Natural killer cell (primary cell): ENCODE measurements at regions not wholly inside any gene's neighbourhood (a gene's known extent, or its start where the extent isn't known, plus 50 kb on each side); places are given as distances from the start of the nearest gene placed in this dataset.

Experiments
- ATAC-seq, 3 donors: fragments of 150-1000 bp in 2 of 3; fragments of 200-7000 bp in 1 of 3; cut with Tn5 transposase; 1 replicate in 1 of 3; 2 replicates in 2 of 3; pipeline ENCODE4 v1.10.0; 2021; ENCODE audit warnings: mild to moderate bottlenecking in 2 of 3, moderate library complexity in 2 of 3
- DNase-seq, 2 donors: peaks; one replicate each; pipeline versions ENCODE4 v3.0.0 to v3.0.0-alpha.2; 2013 to 2021; ENCODE audit warnings: mixed read lengths in 1 of 2
- H3K27ac ChIP-seq: one replicate; pipeline ENCODE4 v1.5.1; 2013; ENCODE audit warnings: mild to moderate bottlenecking, low read length
- H3K27me3 ChIP-seq: one replicate; pipeline ENCODE4 v1.6.1; 2013; ENCODE audit warnings: low read length; ENCODE audit not compliant: control insufficient read depth, insufficient read depth
- H3K36me3 ChIP-seq: one replicate; pipeline ENCODE4 v1.6.1; 2013; ENCODE audit warnings: low read length; ENCODE audit not compliant: control insufficient read depth, insufficient read depth
- H3K4me1 ChIP-seq: one replicate; pipeline ENCODE4 v1.6.1; 2013; ENCODE audit warnings: low read length; ENCODE audit not compliant: control insufficient read depth, insufficient read depth
- H3K4me3 ChIP-seq: one replicate; pipeline ENCODE4 v1.5.1; 2013; ENCODE audit warnings: low read length
- H3K9me3 ChIP-seq: one replicate; pipeline ENCODE4 v1.6.1; 2013; ENCODE audit warnings: low read length; ENCODE audit not compliant: control insufficient read depth, insufficient read depth
- H3K27ac Mint-ChIP-seq, 2 donors: one replicate each; pipeline ENCODE4 v1.8.0; 2022; ENCODE audit warnings: mild to moderate bottlenecking in 2 of 2, mixed read lengths in 2 of 2, moderate library complexity in 1 of 2
- H3K27me3 Mint-ChIP-seq, 2 donors: one replicate each; pipeline ENCODE4 v1.8.0; 2022; ENCODE audit warnings: low read depth in 2 of 2, mixed read lengths in 2 of 2
- H3K36me3 Mint-ChIP-seq: one replicate; pipeline ENCODE4 v1.8.0; 2022; ENCODE audit warnings: mixed read lengths
- H3K4me1 Mint-ChIP-seq, 2 donors: one replicate each; pipeline ENCODE4 v1.8.0; 2022; ENCODE audit warnings: mixed read lengths in 2 of 2
- H3K4me3 Mint-ChIP-seq: one replicate; pipeline ENCODE4 v1.8.0; 2022; ENCODE audit warnings: mild to moderate bottlenecking, moderate library complexity, mixed read lengths
- H3K9me3 Mint-ChIP-seq, 2 donors: one replicate each; pipeline ENCODE4 v1.8.0; 2022; ENCODE audit warnings: mixed read lengths in 2 of 2
- CTCF ChIP-seq: fragments of 200-600 bp; IDR thresholded peaks from one replicate; pipeline ENCODE4 v1.8.0; 2022; ENCODE audit warnings: antibody characterized with exemption
- WGBS: methylation state at CpG from one replicate; pipeline ENCODE4 v1.1.7; 2013; ENCODE audit warnings: missing lambda C conversion rate; ENCODE audit not compliant: insufficient coverage; 5-methylcytosine and 5-hydroxymethylcytosine counted together
- intact Hi-C: fragments of 100-400 bp; cut with micrococcal nuclease; formaldehyde crosslinking; loops from one replicate; pipeline ENCODE4 v1.14.2; 2022

DNA sequence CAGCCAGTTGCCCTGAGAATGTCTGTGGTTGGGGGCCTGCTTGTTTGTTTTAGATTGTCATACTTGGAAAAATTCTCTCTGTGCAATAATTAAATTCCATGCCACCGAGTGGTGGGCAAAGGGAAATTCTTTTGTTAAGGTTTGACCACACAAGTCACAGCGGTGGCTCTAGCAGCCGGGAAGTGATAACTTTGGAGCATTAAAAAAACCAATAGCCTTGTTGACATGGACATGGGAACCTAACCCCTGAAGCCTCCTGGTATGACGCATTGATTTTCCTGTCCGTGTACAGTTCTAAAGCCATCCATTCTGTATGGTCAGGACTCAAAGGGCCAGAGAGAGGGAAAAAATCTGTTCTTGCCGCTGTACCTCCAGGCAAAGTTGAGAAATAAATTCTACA is 384.9 kb upstream of the ZNF507 start:
- Histone ChIP-seq H3K9me3 (no peaks in the 10 kb centered on the region), H3K36me3 (no peaks in the 10 kb centered on the region), H3K4me1 (no peaks in the 10 kb centered on the region), H3K4me3 (no peak overlapping the region), H3K27me3 (no peaks in the 10 kb centered on the region), H3K27ac (no peak overlapping the region)
- Mint-ChIP-seq H3K4me3 (no peak overlapping the region), H3K27me3 (peaks cover 0 to 2% of the 10 kb centered on the region in 2 donors), H3K9me3 (no peaks in the 10 kb centered on the region), H3K27ac (no peak overlapping the region), H3K36me3 (no peaks in the 10 kb centered on the region), H3K4me1 (no peaks in the 10 kb centered on the region)
- ATAC-seq (no peak), DNase-seq (no peak)
- intact Hi-C loops, result no loop called here
- 93% methylated on average over 6 of the region's 6 CpGs for WGBS
- TF ChIP-seq CTCF, result no peak

DNA sequence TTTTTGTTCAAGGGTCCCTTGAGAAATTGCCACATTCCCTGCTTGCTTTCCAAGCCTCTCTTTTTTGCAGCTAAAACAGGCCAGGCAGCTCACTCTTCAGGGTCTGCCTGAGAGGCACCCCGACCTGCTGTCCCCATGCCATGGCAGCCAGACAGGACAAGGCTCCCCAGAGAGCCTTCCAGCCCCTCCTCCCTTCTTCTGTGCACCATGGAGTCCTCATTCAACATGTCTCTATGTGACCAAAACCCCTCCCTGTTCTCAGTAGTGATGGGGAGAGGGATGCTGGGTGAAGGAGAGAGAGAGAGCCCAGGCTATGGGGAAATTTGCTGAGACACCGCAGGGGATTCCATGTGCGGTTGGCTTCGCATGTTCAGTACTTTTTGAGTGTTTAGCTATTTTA is 384.2 kb upstream of the ZNF507 start:
- no peaks in the 10 kb centered on the region for H3K36me3 Mint-ChIP-seq
- Histone ChIP-seq H3K27ac (no peak overlapping the region), H3K4me1 (no peaks in the 10 kb centered on the region), H3K4me3 (no peak overlapping the region), H3K36me3 (no peaks in the 10 kb centered on the region), H3K27me3 (no peaks in the 10 kb centered on the region), H3K9me3 (no peaks in the 10 kb centered on the region)
- H3K9me3 Mint-ChIP-seq, result no peaks in the 10 kb centered on the region
- no peak for TF ChIP-seq CTCF
- no peak overlapping the region for H3K27ac Mint-ChIP-seq
- peaks cover 0 to 2% of the 10 kb centered on the region in 2 donors for H3K27me3 Mint-ChIP-seq
- intact Hi-C loops, result no loop called here
- WGBS, result 83% methylated on average over 4 of the region's 4 CpGs
- H3K4me1 Mint-ChIP-seq, result no peaks in the 10 kb centered on the region
- H3K4me3 Mint-ChIP-seq, result no peak overlapping the region
- DNase-seq (no peak), ATAC-seq (no peak)

DNA sequence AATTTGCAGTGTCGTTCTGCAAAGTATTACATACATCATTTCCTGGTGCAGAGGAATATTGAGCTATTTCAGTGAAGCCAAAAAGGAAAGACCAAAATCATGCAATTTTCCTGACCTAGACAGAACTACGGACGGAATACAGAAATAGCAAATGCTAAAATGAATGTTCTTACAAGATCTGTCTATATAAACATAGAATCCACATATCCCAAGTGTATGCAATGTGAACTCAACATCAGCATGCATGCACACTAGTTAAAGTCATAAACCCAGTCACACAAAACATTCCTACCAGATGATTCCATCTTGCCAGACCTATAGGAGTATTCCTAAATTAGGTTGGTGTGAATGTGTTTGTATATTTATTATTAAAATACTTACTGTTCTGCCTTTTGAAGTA is 383.7 kb upstream of the ZNF507 start:
- Mint-ChIP-seq H3K36me3 (no peaks in the 10 kb centered on the region), H3K4me3 (no peak overlapping the region), H3K27me3 (peaks cover 0 to 2% of the 10 kb centered on the region in 2 donors), H3K9me3 (no peaks in the 10 kb centered on the region), H3K27ac (no peak overlapping the region), H3K4me1 (no peaks in the 10 kb centered on the region)
- H3K4me1 ChIP-seq, result no peaks in the 10 kb centered on the region
- no peak for ATAC-seq
- H3K36me3 ChIP-seq, result no peaks in the 10 kb centered on the region
- TF ChIP-seq CTCF, result no peak
- no peak overlapping the region for H3K27ac ChIP-seq
- WGBS, result 72% methylated on average over 3 of the region's 3 CpGs
- intact Hi-C loops, result no loop called here
- H3K27me3 ChIP-seq, result no peaks in the 10 kb centered on the region
- no peak for DNase-seq
- H3K9me3 ChIP-seq, result no peaks in the 10 kb centered on the region
- no peak overlapping the region for H3K4me3 ChIP-seq

GRCh38 chr19:31962561-31962996 is 382.8 kb upstream of the ZNF507 start:
- Histone ChIP-seq H3K36me3 (no peaks in the 10 kb centered on the region), H3K27ac (no peak overlapping the region), H3K4me3 (no peak overlapping the region), H3K9me3 (no peaks in the 10 kb centered on the region), H3K27me3 (no peaks in the 10 kb centered on the region), H3K4me1 (no peaks in the 10 kb centered on the region)
- Mint-ChIP-seq H3K4me1 (no peaks in the 10 kb centered on the region), H3K36me3 (no peaks in the 10 kb centered on the region), H3K4me3 (no peak overlapping the region), H3K9me3 (no peaks in the 10 kb centered on the region), H3K27me3 (peaks cover 0 to 2% of the 10 kb centered on the region in 2 donors), H3K27ac (no peak overlapping the region)
- ATAC-seq, result no peak
- no peak for TF ChIP-seq CTCF
- DNase-seq, result no peak
- intact Hi-C loops, result no loop called here
- 72% methylated on average over 5 of the region's 5 CpGs for WGBS
